Heart left ventricle (tissue), 13 donors: ENCODE measurements at regions not wholly inside any gene's neighbourhood (a gene's known extent, or its start where the extent isn't known, plus 50 kb on each side); places are given as distances from the start of the nearest gene placed in this dataset.

Experiments used
- POLR2A ChIP-seq, 2 donors: fragments of 450-650 bp; IDR thresholded peaks; one replicate each; pipeline ENCODE4 v1.6.1; 2017; ENCODE audit warnings: antibody characterized with exemption in 2 of 2, mild to moderate bottlenecking in 2 of 2, moderate library complexity in 2 of 2
- TF ChIP-seq, protein P1 (sequence below), 12 donors: fragments of 200-600 bp; sonication (generic) in 4 of 12; IDR thresholded peaks; one replicate each; pipeline versions ENCODE4 v1.5.0 to v1.8.0; 2018 to 2022; ENCODE audit warnings: antibody characterized with exemption in 12 of 12, mild to moderate bottlenecking in 5 of 12
- donor health status: ischemic (EF 13 %, LVEDD 7.1; RV severe dilation, severe dysfunction).
- donor health status: DM: no; HTN: yes; CAD: no.
- donor health status: DM: no; HTN: no; CAD: no.
- donor health status: ischemic (EF 25% LVEDD 6.9; RV normal size, moderate dysfunction).
- donor health status: ischemic (EF 25% LVEDD 5.7; RV mildly dilated, moderate dysfunction).
- donor health status: ischemic (EF 35%, LVEDD 5.7; RV mildly dilated, moderate dysfunction).
- donor health status: nonischemic (EF 11% LVEDD 7.7; RV severe dilation, severe dysfunction).
- donor health status: DM: yes; HTN: yes; CAD: no.
- donor health status: PGD.
- donor health status: ischemic (EF 29% LVEDD 5.4; RV normal size, mild dysfunction).
- donor health status: nonischemic (EF 23%, LVEDD 6.1; RV moderate dilation, normal function).

GRCh38 chr7:31284106-31284505, 56.4 kb downstream of the NEUROD6 start:
- TF ChIP-seq POLR2A (IDR thresholded peaks at IDR 0.05) = no peak
- TF ChIP-seq, protein P1, sequence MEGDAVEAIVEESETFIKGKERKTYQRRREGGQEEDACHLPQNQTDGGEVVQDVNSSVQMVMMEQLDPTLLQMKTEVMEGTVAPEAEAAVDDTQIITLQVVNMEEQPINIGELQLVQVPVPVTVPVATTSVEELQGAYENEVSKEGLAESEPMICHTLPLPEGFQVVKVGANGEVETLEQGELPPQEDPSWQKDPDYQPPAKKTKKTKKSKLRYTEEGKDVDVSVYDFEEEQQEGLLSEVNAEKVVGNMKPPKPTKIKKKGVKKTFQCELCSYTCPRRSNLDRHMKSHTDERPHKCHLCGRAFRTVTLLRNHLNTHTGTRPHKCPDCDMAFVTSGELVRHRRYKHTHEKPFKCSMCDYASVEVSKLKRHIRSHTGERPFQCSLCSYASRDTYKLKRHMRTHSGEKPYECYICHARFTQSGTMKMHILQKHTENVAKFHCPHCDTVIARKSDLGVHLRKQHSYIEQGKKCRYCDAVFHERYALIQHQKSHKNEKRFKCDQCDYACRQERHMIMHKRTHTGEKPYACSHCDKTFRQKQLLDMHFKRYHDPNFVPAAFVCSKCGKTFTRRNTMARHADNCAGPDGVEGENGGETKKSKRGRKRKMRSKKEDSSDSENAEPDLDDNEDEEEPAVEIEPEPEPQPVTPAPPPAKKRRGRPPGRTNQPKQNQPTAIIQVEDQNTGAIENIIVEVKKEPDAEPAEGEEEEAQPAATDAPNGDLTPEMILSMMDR (IDR thresholded peaks at IDR 0.05) = no peak
